GM21529 (cell line): ENCODE measurements at regions not wholly inside any gene's neighbourhood (a gene's known extent, or its start where the extent isn't known, plus 50 kb on each side); places are given as distances from the start of the nearest gene placed in this dataset.
"Not testable (repeated sequence)": the region's sequence is repeated elsewhere in the genome, so short reads cannot be mapped to it uniquely, and the experiment has no call there.

Source experiments
- ATAC-seq: cut with Tn5 transposase; IDR thresholded peaks from one replicate; pipeline ENCODE4 v1.9.1; 2021; ENCODE audit not compliant: unreplicated experiment

- no peak for ATAC-seq
Measured at GRCh38 chr9:78899006-78899405, 602.1 kb downstream of the PSAT1 start.

DNA sequence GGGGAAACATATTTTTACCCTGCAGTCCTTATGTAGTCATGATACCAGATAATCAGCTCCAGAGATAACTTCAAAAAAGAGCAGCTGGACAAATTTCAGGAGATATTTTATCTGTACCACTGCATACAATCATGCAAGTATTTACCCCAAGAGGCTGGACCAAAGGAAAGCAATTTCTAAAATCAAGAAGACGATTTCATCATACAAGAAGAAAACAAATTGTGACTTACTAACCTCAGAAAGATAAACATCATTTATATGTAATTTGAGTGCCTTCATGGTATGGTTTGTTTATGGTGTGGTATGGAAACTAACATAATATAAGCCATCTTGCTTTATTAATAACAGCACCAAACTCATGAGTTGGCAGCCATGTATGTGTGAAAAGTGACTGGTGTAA is 603.6 kb downstream of the PSAT1 start:
- no peak for ATAC-seq

DNA sequence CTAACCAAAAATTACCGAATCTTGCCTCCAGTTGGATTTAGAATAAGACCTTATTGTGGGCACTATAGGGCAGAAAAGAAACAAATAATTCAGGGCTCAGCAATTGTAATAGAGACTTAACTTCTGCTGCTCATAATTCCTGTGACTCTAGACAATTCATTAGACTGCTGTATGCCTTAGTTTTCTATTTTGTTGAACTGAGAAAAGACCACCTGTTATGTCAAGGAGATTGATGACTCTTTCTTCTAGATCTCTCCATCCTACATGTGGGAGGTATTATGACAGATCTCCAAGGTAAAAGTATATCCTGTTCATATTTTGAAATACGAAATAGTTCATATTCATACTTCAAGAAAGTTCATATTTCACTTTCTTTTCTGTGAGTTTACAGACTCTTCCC is 605.1 kb downstream of the PSAT1 start:
- no peak for ATAC-seq

GRCh38 chr9:78903581-78903980 is 606.7 kb downstream of the PSAT1 start:
- ATAC-seq: no peak

DNA sequence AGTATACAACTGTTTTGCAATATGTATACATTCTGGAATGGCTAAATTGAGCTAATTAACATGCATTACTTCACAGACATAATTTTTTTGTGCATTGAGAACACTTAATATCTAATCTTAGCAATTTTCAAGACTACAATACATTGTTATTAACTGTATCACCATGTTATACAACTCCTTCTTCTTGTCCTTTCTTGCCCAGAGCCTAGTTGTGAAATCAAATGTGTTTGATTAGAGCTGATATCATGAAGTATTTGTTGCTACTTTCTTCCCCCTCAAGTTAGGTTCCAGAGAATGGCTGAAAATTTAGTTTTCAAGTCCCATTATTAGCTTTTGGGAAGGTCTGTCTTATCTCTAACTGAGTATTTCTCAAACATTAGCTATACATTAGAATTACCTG is 607.8 kb downstream of the PSAT1 start:
- no peak for ATAC-seq

GRCh38 chr9:78905387-78905786 is 608.5 kb downstream of the PSAT1 start:
- no peak for ATAC-seq

DNA sequence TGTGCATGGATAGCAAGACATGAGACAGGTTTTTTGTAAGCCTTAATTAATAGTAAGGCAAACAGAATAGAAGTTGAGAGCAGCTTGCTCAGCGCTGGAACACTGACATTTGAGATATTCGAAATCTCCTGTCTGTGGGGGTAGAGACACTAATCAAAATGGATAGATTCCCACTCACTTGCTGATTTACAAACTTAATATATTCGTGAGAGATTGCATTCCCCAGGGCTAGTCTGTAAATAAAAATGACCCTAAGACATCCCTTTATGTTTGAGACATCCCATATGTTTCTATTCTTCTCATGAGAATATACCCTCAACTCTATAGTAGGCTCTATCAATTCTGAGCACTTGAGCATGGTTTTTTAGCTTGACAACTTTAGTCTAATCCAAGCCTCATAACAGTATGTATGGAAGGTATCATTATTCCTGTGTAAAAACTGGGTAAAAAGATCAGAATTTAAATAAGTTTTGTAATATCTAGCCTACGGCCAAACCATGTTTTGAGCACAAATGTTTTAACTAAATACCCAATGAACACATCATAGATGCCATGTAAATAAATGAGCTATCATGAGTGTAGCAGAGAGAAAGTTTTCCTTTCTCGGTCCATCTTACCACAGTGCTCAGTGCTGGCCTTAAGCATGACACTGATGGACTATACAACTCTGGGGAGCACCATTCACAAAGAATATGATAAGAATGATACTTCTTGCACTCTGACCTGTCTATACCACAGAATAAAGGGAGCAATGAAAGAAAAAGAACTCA is 609.2 kb downstream of the PSAT1 start:
- no peak for ATAC-seq

DNA sequence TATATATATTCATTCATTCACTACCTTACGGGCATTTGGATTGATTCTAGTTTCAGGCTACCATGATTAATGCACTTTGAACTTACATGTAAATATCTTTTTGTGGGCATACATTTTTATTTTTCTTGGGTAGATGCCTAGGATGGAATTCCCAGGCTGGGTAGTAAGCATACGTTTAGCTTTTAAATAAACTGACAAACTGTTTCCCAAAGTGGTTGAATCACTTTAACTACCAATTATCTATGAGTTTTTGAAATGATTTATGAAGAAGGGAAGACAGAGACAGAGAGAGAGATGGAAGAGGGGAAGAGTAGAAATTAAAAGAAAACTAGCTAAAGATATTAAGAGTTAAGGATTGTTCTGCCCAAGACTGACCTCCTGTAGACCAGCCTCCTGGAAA is 612.6 kb downstream of the PSAT1 start:
- no peak for ATAC-seq

DNA sequence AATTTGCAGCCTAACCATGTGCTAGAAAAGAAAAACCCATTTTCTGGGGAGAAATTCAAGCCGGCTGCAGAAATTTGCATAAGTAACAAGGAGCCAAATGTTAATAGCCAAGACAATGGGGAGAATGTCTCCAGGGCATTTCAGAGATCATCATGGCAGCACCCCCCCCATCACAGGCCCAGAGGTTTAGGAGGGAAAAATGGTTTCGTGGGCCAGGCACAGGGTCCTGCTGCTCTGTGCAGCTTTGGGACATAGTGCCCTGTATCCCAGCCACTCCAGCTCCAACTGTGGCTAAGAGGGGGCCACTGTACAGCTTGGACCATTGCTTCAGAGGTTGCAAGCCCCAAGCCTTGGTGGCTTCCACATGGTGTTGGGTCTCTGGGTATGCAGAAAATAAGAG is 620.0 kb downstream of the PSAT1 start:
- ATAC-seq: not testable (repeated sequence)

DNA sequence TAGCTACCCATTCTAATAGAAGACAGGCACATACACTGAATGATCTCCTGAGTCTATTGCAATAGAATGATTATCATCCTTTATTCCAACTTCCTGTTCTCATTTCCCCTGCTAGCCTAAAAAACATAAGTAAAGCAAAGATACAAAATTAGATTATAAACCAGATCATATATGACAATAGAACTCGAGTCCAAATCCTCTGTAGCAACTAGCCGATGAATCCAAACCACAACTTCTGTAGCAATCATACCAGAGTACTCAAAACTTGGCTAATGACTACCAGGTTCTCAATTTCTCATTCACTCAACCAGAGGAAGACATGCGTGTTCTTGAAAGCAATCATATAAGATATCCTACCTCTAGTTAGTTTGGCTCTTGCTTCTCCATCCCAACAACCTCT is 622.1 kb downstream of the PSAT1 start:
- no peak for ATAC-seq

GRCh38 chr9:78919701-78920100 is 622.8 kb downstream of the PSAT1 start:
- ATAC-seq: no peak

DNA sequence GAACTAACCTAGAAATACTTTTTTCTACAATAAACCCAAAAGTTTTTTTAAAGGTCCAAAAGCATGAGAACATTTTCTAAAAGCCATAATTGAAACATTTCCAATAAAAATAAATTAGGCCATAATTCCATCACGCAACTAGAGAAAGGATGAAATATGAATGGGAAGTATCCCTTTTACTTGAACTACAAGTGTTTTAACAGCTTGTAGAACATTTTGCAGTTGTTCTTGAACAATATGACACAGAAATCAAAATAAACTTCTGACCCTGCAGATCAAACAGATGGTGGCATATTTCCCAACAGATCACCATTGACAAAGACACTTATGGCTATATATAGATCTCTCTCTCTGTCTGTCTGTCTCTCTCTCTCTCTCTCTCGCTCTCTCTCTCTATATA is 624.4 kb downstream of the PSAT1 start:
- ATAC-seq: no peak

- ATAC-seq: no peak
Measured at GRCh38 chr9:78923966-78924659, 627.2 kb downstream of the PSAT1 start.

DNA sequence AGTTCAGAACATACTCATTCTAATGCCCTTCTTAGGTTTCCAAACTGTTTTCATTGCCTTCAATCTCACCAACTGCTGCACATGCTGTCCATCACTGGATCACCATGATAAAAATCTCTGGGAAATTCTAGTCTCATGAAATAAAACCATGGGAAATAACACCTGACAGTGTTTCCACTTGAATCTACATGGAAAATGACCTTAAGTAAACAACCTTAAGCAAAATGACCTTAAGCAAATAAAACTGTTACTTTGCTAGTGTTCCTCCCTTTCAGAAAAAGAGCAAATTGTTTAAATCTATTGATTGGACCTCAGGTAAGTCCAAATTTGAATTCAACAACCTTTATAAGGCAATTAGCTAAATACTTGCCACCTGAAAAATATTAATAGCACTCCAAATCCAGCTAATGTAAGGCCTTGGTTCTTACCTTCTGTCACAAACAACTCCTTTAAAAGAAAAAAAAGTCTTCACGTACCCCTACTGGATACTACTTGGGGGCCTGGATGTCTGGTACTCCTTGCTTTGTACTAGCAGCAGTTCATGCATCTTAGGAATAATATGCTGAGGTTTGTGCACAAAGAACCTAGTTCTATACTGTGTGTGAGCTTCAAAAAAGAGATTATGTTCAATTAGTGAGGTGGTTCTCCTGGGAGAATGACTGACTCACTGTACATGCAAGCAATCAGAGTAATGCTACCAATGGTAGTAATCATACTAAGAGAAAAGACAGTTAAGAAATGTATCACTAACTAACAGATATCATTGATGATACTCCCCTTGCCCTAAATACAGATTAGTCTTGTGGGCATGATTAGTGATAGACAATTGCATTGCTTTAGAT is 630.4 kb downstream of the PSAT1 start:
- ATAC-seq: no peak

GRCh38 chr9:78928625-78929405 is 631.9 kb downstream of the PSAT1 start:
- ATAC-seq: no peak

GRCh38 chr9:78930281-78930680 is 633.4 kb downstream of the PSAT1 start:
- no peak for ATAC-seq

DNA sequence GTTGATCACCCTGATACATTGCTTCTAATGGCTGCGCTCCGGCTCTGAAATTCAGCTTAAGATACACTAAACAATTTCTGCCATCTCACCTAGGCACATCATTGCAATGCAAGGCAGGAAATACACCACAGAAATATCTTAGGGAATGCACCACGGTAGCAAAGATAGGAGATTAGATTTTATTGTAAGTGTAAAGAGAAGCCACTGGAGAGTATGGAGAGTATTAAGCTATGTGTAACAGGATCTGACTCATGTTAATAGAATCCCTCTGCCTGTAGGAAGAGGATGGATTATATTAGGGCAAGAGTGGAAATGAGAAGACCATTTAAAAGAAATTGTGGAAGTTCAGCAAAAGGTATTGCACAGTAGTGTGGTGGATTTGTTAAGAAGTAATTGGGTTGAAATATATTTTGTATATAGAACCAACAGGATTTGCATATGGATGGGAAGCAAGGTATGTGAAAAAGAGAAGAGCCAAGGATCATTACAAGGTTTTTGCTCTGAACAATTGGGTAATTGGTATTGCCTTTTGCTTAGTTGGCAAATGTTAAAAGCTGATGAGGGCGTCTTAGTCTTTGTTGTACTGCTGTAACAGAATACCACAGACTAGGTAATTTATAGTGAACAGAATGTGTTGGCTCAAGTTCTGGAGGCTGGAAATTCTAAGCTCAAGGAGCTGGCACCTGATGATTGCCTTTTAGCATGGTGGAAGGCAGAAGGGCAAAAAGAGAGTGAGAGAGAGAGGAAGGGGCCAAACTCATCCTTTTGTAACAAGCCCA is 636.1 kb downstream of the PSAT1 start:
- no peak for ATAC-seq

- ATAC-seq: no peak
Measured at GRCh38 chr9:78934880-78935279, 636.9 kb upstream of the TLE4 start.

GRCh38 chr9:78938821-78939220 is 632.9 kb upstream of the TLE4 start:
- ATAC-seq: no peak
